H1 (cell line): ENCODE measurements at regions not wholly inside any gene's neighbourhood (a gene's known extent, or its start where the extent isn't known, plus 50 kb on each side); places are given as distances from the start of the nearest gene placed in this dataset.
A peak's percentile ranks its signal among the peaks of the same experiment; 100 is the strongest.

Experiments used
- CTCF ChIA-PET: fragments of 300-600 bp; sonication (Branson Sonifier 250); formaldehyde crosslinking; loops from one replicate; lab custom pipeline; 2021; ENCODE audit not compliant: partially characterized antibody; lab: Charles Lee
- POLR2A ChIA-PET: fragments of 300-600 bp; sonication (Branson Sonifier 250); formaldehyde crosslinking; loops from one replicate; lab custom pipeline; 2021; ENCODE audit warnings: inconsistent platforms; ENCODE audit not compliant: partially characterized antibody; lab: Charles Lee
- DNase-seq, 2 experiments: peaks; one replicate each; pipeline versions ENCODE4 v3.0.0 to v3.0.0-alpha.2; 2010 to 2022; ENCODE audit warnings: low spot score in 2 of 2, low read depth in 1 of 2, mixed read lengths in 1 of 2
- FAIRE-seq: peaks from 2 replicates; lab custom pipeline; 2011; peaks lifted over from hg19 to GRCh38; lab: Jason Lieb, UNC
- H2AFZ ChIP-seq: 2 replicates; pipeline ENCODE4 v1.8.1; 2012; ENCODE audit warnings: low read length, inconsistent platforms
- H2AK5ac ChIP-seq: 2 replicates; pipeline ENCODE4 v1.6.1; 2013; ENCODE audit warnings: low read depth, low read length
- H2BK120ac ChIP-seq: replicated peaks from 2 replicates; pipeline ENCODE3; 2013; ENCODE audit warnings: low read depth, low read length, inconsistent platforms
- H2BK12ac ChIP-seq: 2 replicates; pipeline ENCODE4 v1.6.1; 2013; ENCODE audit warnings: low read depth, low read length
- H2BK15ac ChIP-seq: 2 replicates; pipeline ENCODE4 v1.6.1; 2013; ENCODE audit warnings: low read length
- H2BK20ac ChIP-seq: 2 replicates; pipeline ENCODE4 v1.6.1; 2013; ENCODE audit warnings: low read length
- H2BK5ac ChIP-seq: 2 replicates; pipeline ENCODE4 v1.6.1; 2013; ENCODE audit warnings: low read depth, low read length
- H3K14ac ChIP-seq: 2 replicates; pipeline ENCODE4 v1.6.1; 2013; ENCODE audit warnings: inconsistent platforms; ENCODE audit not compliant: insufficient read length
- H3K18ac ChIP-seq: 2 replicates; pipeline ENCODE4 v1.6.1; 2013; ENCODE audit warnings: low read length; ENCODE audit errors: extremely low read depth
- H3K23ac ChIP-seq: 2 replicates; pipeline ENCODE4 v1.6.1; 2013; ENCODE audit warnings: inconsistent platforms; ENCODE audit not compliant: insufficient read length
- H3K23me2 ChIP-seq: 2 replicates; pipeline ENCODE4 v1.6.1; 2013; ENCODE audit warnings: low read depth, low read length
- H3K27ac ChIP-seq: 2 replicates; pipeline ENCODE4 v1.6.1; 2011; ENCODE audit warnings: low read depth, low read length, inconsistent platforms
- H3K27me3 ChIP-seq, 4 experiments: replicated peaks in 1 of 4; 1 replicate in 1 of 4; 2 replicates in 3 of 4; pipeline versions ENCODE4 v1.6.1 to v1.8.1; 2011 to 2013; ENCODE audit warnings: low read length in 3 of 4, mild to moderate bottlenecking in 3 of 4, inconsistent platforms in 2 of 4, mixed read lengths in 2 of 4, moderate library complexity in 1 of 4; ENCODE audit not compliant: control insufficient read depth in 3 of 4, insufficient read depth in 3 of 4; ENCODE audit errors: extremely low read depth in 1 of 4
- H3K36me3 ChIP-seq, 4 experiments: 2 replicates each; pipeline versions ENCODE4 v1.6.1 to v1.8.1; 2011 to 2013; ENCODE audit warnings: mild to moderate bottlenecking in 4 of 4, low read length in 3 of 4, moderate library complexity in 2 of 4, control low read depth in 1 of 4, inconsistent platforms in 1 of 4; ENCODE audit not compliant: insufficient read depth in 4 of 4, control insufficient read depth in 2 of 4
- H3K4ac ChIP-seq: replicated peaks from 2 replicates; pipeline ENCODE3; 2013; ENCODE audit warnings: low read length, low read depth, mixed read lengths, inconsistent platforms; ENCODE audit not compliant: insufficient read length
- H3K4me1 ChIP-seq, 4 experiments: replicated peaks in 1 of 4; 1 replicate in 1 of 4; 2 replicates in 3 of 4; pipeline versions ENCODE4 v1.6.1 to v1.8.1; 2011 to 2013; ENCODE audit warnings: low read length in 3 of 4, inconsistent platforms in 2 of 4, mixed read lengths in 1 of 4; ENCODE audit not compliant: insufficient read depth in 4 of 4, control insufficient read depth in 3 of 4
- H3K4me2 ChIP-seq, 2 experiments: 2 replicates each; pipeline versions ENCODE4 v1.6.1 to v1.8.1; 2011 to 2013; ENCODE audit warnings: low read depth in 2 of 2, low read length in 2 of 2, control low read depth in 1 of 2, inconsistent platforms in 1 of 2, mild to moderate bottlenecking in 1 of 2; ENCODE audit not compliant: insufficient read depth in 1 of 2
- H3K4me3 ChIP-seq, 4 experiments: fragments of 200-600, 300-600 bp in 1 of 4; sonication (generic), shearing (Covaris generic), sonication (Bioruptor Twin) in 1 of 4; 2 replicates each; pipeline versions ENCODE4 v1.5.1 to v1.8.1; 2011 to 2016; ENCODE audit warnings: low read length in 4 of 4, low read depth in 3 of 4, control low read depth in 2 of 4, inconsistent platforms in 2 of 4, mild to moderate bottlenecking in 2 of 4, mixed read lengths in 1 of 4, moderate library complexity in 1 of 4; ENCODE audit not compliant: insufficient read depth in 2 of 4; ENCODE audit errors: extremely low read depth in 1 of 4
- H3K56ac ChIP-seq: replicated peaks from 2 replicates; pipeline ENCODE3; 2013; ENCODE audit warnings: low read depth, mild to moderate bottlenecking, mixed read lengths, low read length, inconsistent platforms; ENCODE audit not compliant: insufficient read length
- H3K79me1 ChIP-seq: 2 replicates; pipeline ENCODE4 v1.6.1; 2013; ENCODE audit warnings: low read depth, low read length, control low read depth
- H3K79me2 ChIP-seq, 2 experiments: 2 replicates each; pipeline versions ENCODE4 v1.6.1 to v1.8.1; 2012 to 2013; ENCODE audit warnings: low read length in 2 of 2, mild to moderate bottlenecking in 2 of 2, inconsistent platforms in 1 of 2; ENCODE audit not compliant: insufficient read depth in 2 of 2, control insufficient read depth in 1 of 2
- H3K9ac ChIP-seq, 4 experiments: replicated peaks in 1 of 4; 1 replicate in 1 of 4; 2 replicates in 3 of 4; pipeline versions ENCODE4 v1.6.1 to v1.8.1; 2011 to 2013; ENCODE audit warnings: low read depth in 3 of 4, low read length in 3 of 4, control low read depth in 2 of 4, mild to moderate bottlenecking in 2 of 4, moderate library complexity in 2 of 4, inconsistent platforms in 1 of 4; ENCODE audit errors: extremely low read depth in 1 of 4
- H3K9me3 ChIP-seq, 2 experiments: 2 replicates each; pipeline versions ENCODE4 v1.6.1 to v1.8.1; 2012 to 2013; ENCODE audit warnings: mild to moderate bottlenecking in 2 of 2, moderate library complexity in 2 of 2, control low read depth in 1 of 2, inconsistent platforms in 1 of 2, low read depth in 1 of 2, low read length in 1 of 2, mixed read lengths in 1 of 2; ENCODE audit not compliant: insufficient read depth in 2 of 2
- H4K20me1 ChIP-seq, 2 experiments: replicated peaks in 1 of 2; 2 replicates each; pipeline versions ENCODE3 to v1.8.1; 2011 to 2013; ENCODE audit warnings: inconsistent platforms in 2 of 2, low read length in 2 of 2, mild to moderate bottlenecking in 1 of 2; ENCODE audit not compliant: insufficient read depth in 2 of 2, control insufficient read depth in 1 of 2
- H4K5ac ChIP-seq: 2 replicates; pipeline ENCODE4 v1.6.1; 2013; ENCODE audit warnings: low read length, low read depth, mixed read lengths, inconsistent platforms; ENCODE audit not compliant: insufficient read length
- H4K8ac ChIP-seq: 2 replicates; pipeline ENCODE4 v1.8.0; 2013; ENCODE audit warnings: mild to moderate bottlenecking, moderate library complexity, low read length, inconsistent platforms; ENCODE audit not compliant: insufficient read depth; ENCODE audit errors: extremely low read depth
- H4K91ac ChIP-seq: replicated peaks from 2 replicates; pipeline ENCODE3; 2013; ENCODE audit warnings: low read length, mixed read lengths, inconsistent platforms; ENCODE audit not compliant: insufficient read length
- CTBP2 ChIP-seq: IDR thresholded peaks from 2 replicates; pipeline ENCODE4 v1.7.0; 2011; ENCODE audit warnings: borderline replicate concordance, mild to moderate bottlenecking, moderate library complexity, mixed read lengths, low read length; ENCODE audit not compliant: insufficient read depth, insufficient read length
- KDM4A ChIP-seq: IDR thresholded peaks from one replicate; pipeline ENCODE4 v1.7.1; 2012; ENCODE audit warnings: low read depth, mild to moderate bottlenecking, moderate library complexity, low read length, inconsistent platforms; ENCODE audit not compliant: severe bottlenecking
- POU5F1 ChIP-seq: IDR thresholded peaks from 2 replicates; pipeline ENCODE4 v1.6.1; 2011; ENCODE audit warnings: low read depth, mild to moderate bottlenecking, low read length, moderate library complexity
- TEAD4 ChIP-seq: IDR thresholded peaks from 2 replicates; pipeline ENCODE4 v1.6.1; 2012; ENCODE audit warnings: low read depth, low read length, inconsistent platforms, mixed read lengths
- WGBS, 2 experiments: shearing (Covaris generic) in 1 of 2; methylation state at CpG; one replicate each; pipeline versions ENCODE4 v1.1.6 to v1.1.7; 2013 to 2015; ENCODE audit warnings: low lambda C conversion rate in 2 of 2, mixed read lengths in 2 of 2, inconsistent platforms in 1 of 2, low coverage in 1 of 2, missing lambda C conversion rate in 1 of 2; ENCODE audit not compliant: insufficient replicate concordance in 2 of 2, insufficient coverage in 1 of 2, insufficient read length in 1 of 2; ENCODE audit errors: extremely low coverage in 1 of 2, missing lambda C conversion rate in 1 of 2; 5-methylcytosine and 5-hydroxymethylcytosine counted together
- TF ChIP-seq, protein P1 (sequence below): IDR thresholded peaks from 2 replicates; pipeline ENCODE4 v1.6.1; 2011; ENCODE audit warnings: low read length, improper control_type of control experiment
- TF ChIP-seq, protein P2 (sequence below), 3 experiments: IDR thresholded peaks; 1 replicate in 2 of 3; 2 replicates in 1 of 3; pipeline versions ENCODE4 v1.5.1 to v1.6.1; 2011; ENCODE audit warnings: low read length in 3 of 3, mild to moderate bottlenecking in 3 of 3, inconsistent platforms in 2 of 3, low read depth in 1 of 3, moderate library complexity in 1 of 3; ENCODE audit not compliant: insufficient read depth in 1 of 3; ENCODE audit errors: control extremely low read depth in 1 of 3

DNA sequence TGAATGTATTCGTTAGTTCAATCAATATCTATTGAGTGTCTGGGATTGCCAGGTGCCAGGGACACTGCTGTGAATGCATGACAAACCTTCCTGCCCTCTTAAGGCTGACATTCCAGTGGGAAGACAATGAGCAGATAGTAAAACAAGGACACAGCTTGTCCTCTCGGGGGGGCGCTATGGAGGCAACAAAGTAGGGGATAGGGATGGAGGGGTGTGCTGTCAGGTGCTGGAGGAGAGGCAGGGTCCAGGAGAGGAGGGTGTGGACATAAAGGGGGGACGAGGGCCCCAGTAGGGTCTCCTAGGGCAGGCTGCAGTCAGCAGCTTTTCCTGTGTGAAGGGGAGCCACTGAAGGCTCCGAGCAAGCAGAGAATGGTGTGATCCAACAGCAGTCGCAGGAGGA lies 198.2 kb upstream of the PDE10A start:
- DNase-seq (peak in 1 of 2 experiments; percentile 68), FAIRE-seq (peak; percentile 58)
- no peaks in the 10 kb centered on the region for H3K23me2 ChIP-seq
- no peak overlapping the region for H2BK5ac ChIP-seq
- H3K36me3 ChIP-seq: no peaks in the 10 kb centered on the region
- no peaks in the 10 kb centered on the region for H3K9me3 ChIP-seq
- H3K4ac ChIP-seq: no peak overlapping the region
- no peak overlapping the region for H4K8ac ChIP-seq
- H3K4me2 ChIP-seq: no peak overlapping the region
- ChIA-PET CTCF (interaction anchor here (1.0 to 3.9 kb wide), 4 partner anchors 14 to 135 kb away, joined by 3 to 22 read pairs (median 6); no protein-coding TSS in a partner anchor), POLR2A (no interaction called here)
- H2AFZ ChIP-seq: 0 out of 2 replicates have a peak overlapping the region, but pooled peaks have one; percentile 38
- H3K27ac ChIP-seq: no peak overlapping the region
- no peak overlapping the region for H3K4me3 ChIP-seq
- no peak overlapping the region for H2BK12ac ChIP-seq
- no peaks in the 10 kb centered on the region for H3K79me2 ChIP-seq
- H3K14ac ChIP-seq: no peak overlapping the region
- H2AK5ac ChIP-seq: no peak overlapping the region
- TF ChIP-seq KDM4A (no peak), POU5F1 (no peak), TEAD4 (peak; percentile 54), CTBP2 (no peak)
- TF ChIP-seq, protein P1, sequence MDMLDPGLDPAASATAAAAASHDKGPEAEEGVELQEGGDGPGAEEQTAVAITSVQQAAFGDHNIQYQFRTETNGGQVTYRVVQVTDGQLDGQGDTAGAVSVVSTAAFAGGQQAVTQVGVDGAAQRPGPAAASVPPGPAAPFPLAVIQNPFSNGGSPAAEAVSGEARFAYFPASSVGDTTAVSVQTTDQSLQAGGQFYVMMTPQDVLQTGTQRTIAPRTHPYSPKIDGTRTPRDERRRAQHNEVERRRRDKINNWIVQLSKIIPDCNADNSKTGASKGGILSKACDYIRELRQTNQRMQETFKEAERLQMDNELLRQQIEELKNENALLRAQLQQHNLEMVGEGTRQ: peak; percentile 47
- TF ChIP-seq, protein P2, sequence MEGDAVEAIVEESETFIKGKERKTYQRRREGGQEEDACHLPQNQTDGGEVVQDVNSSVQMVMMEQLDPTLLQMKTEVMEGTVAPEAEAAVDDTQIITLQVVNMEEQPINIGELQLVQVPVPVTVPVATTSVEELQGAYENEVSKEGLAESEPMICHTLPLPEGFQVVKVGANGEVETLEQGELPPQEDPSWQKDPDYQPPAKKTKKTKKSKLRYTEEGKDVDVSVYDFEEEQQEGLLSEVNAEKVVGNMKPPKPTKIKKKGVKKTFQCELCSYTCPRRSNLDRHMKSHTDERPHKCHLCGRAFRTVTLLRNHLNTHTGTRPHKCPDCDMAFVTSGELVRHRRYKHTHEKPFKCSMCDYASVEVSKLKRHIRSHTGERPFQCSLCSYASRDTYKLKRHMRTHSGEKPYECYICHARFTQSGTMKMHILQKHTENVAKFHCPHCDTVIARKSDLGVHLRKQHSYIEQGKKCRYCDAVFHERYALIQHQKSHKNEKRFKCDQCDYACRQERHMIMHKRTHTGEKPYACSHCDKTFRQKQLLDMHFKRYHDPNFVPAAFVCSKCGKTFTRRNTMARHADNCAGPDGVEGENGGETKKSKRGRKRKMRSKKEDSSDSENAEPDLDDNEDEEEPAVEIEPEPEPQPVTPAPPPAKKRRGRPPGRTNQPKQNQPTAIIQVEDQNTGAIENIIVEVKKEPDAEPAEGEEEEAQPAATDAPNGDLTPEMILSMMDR (IDR thresholded peaks at IDR 0.05; ENCODE audit: control extremely low read depth in 1 of 3, insufficient read depth in 1 of 3, low read depth in 1 of 3, low read length in 3 of 3): peak; percentile 19 to 54 (median 48); a peak in 3 of 4 replicates
- WGBS, 2 experiments: 69% methylated on average over 5 of the region's 6 CpGs; no CpG with 5 or more reads in 1 of the 2 experiments
- no peak overlapping the region for H4K5ac ChIP-seq
- H3K56ac ChIP-seq: no peak overlapping the region
- no peak overlapping the region for H2BK120ac ChIP-seq
- peaks cover 0 to 2% of the 10 kb centered on the region in 2 experiments for H4K20me1 ChIP-seq
- H3K18ac ChIP-seq: no peak overlapping the region
- no peak overlapping the region for H3K23ac ChIP-seq
- no peak overlapping the region for H3K9ac ChIP-seq
- H4K91ac ChIP-seq: no peak overlapping the region
- no peak overlapping the region for H2BK20ac ChIP-seq
- no peak overlapping the region for H2BK15ac ChIP-seq
- H3K79me1 ChIP-seq: no peaks in the 10 kb centered on the region
- H3K27me3 ChIP-seq: 0 out of 7 replicates have a peak, but pooled peaks cover 0 to under 1% (median 0%) of the 10 kb centered on the region in 4 experiments
- peaks cover 0 to 8% (median under 1%) of the 10 kb centered on the region in 4 experiments; a peak in 3 of 7 replicates for H3K4me1 ChIP-seq
